ENCODE measurements at regions not wholly inside any gene's neighbourhood (a gene's known extent, or its start where the extent isn't known, plus 50 kb on each side); places are given as distances from the start of the nearest gene placed in this dataset.

DNA sequence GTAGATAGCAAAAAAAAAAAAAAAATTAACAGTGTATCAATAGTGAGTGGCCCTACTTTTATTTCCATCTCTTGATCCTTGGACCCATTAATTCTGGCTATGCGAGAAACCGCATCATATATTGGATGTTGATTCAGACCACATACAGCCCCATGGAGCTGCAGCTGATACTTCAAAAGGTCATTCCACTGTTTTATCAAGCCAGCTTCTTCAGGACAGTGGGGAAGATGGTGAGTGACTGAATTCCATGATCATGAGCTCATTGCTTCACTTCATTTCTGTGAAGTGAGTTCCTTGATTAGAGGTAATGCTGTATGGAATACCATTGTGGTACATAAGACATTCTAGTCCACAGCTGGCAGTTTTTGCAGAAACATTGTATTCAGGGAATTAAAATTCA is 222.9 kb upstream of the MEF2C start:
- no peak for TF ChIP-seq POLR2A (IDR thresholded peaks at IDR 0.05; ENCODE audit: low read depth, low read length)
- no peak for TF ChIP-seq POLR2AphosphoS5 (IDR thresholded peaks at IDR 0.05; ENCODE audit: low read depth, low read length)
- no peak for TF ChIP-seq TAF1 (IDR thresholded peaks at IDR 0.05; ENCODE audit: borderline replicate concordance, low read depth, low read length)

Data from GM12892 (cell line).